Activated CD4-positive, alpha-beta T cell treated with anti-CD3 and anti-CD28 coated beads, Interleukin-2, amount 50 U/mL, for 4 hours (primary cell): ENCODE measurements at regions not wholly inside any gene's neighbourhood (a gene's known extent, or its start where the extent isn't known, plus 50 kb on each side); places are given as distances from the start of the nearest gene placed in this dataset.
"Not testable (repeated sequence)": the region's sequence is repeated elsewhere in the genome, so short reads cannot be mapped to it uniquely, and the experiment has no call there.

ENCODE experiments used
- DNase-seq, 2 experiments: peaks; one replicate each; pipeline ENCODE4 v3.0.0-alpha.2; 2020

DNA sequence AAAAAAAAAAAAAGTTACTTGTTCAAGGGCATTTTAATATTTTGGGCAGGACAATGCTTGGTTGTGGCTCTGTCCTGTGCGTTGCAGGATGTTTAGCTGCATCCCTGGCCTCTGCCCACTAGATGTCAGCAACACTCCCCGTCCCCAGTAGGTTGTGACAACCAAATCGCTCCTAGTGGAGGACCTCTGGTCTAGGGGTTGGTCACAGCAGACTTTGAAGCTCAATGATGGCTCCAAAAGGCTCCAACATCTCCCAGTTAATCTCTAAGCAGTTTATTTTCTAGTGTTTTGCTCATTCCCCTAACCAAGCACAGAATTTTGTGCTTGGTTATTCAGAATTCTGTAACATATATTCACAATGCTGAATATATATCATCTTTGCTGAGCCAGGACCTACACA lies 67.0 kb downstream of the CHRNA1 start:
- peak; percentile 46 to 51 for DNase-seq

GRCh38 chr2:174694920-174695319 lies 69.4 kb downstream of the CHRNA1 start:
- DNase-seq: no peak

DNA sequence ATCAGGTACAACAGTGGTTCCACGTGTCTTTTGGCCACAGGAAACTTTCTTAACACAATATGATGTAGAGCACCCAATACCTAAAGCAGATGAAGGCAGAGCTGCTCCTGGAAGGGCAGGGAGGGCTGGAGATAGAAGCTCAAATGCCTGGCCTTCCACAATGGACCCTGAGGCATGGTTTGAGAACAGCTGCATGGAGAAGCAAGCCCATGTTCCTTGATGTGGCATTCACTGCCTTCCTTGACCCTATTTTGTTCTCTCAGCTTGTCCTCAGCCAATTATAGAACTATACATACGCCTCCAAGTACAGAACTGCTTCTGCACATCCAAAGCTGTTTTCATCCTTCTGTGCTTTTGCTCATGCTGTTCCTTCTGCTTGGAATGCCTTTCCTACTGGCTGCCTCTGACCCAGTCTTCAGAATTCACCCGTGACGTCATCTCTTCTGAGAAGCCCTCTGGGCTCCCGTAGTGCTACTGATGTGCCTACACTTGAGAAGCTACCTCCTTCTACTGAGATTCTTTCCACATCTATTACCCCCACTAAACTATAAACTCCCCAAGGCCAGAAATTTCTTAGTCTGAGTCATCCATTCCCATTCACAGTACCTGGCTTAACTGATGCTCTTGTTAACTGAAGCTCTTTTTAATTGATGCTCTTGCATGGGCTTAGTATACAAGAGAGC lies 69.9 kb downstream of the CHRNA1 start:
- no peak for DNase-seq

DNA sequence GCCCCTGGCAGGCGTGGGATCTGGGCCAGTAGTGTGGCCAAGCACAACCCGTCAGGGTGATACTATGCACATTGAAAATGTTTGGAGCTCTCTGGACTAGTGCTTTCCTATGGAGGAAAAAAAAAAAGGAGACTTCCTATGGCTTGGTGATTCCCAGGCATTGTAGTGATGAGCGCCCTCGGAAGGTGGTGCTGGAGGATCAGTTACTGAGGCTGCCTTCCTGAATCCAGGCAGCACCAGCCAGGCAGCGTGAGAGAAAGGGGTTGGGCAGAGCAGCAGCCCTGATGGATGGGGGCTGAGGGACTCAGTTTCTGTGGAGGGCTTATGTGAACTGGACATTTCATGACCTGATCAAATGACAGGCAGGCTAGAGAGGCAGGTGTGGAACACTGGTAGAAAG lies 70.9 kb downstream of the CHRNA1 start:
- DNase-seq: no peak

DNA sequence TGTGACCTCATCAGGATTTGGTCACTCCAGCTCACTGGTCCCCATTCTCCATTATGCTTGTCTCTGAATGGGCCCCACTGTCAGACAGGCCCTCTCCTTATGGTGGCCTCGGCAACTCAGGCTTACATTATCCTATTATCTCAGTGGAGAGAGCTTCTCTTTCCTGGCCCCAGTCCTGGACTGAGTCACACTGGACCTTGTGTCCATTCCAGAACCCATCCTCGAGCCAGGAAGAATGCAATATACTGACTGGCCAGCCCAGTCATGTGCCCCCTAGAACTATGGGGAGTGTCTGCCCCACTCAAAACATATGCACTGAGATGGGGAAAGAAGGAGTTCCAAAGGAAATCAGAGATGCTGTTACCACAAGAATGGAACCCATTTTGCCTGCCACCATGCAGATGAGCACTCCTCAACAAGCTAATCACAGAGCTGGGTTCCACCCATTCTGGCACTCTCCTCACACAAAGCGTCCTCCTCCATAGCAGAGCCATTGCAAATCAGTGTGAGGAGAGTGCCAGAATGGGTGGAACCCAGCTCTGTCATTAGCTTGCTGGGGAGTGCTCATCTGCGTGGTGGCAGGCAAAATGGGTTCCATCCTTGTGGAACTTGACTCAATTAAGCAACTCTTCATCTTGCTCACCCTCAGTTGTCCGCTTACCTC lies 71.9 kb downstream of the CHRNA1 start:
- no peak for DNase-seq

- DNase-seq: no peak
Measured at GRCh38 chr2:174691201-174691779, 73.0 kb downstream of the CHRNA1 start.

GRCh38 chr2:174690026-174690425 lies 74.2 kb downstream of the CHRNA1 start:
- DNase-seq: no peak

- no peak for DNase-seq
Measured at GRCh38 chr2:174688079-174688478, 76.2 kb downstream of the CHRNA1 start.

- no peak for DNase-seq
Measured at GRCh38 chr2:174686430-174686829, 77.8 kb downstream of the CHRNA1 start.

DNA sequence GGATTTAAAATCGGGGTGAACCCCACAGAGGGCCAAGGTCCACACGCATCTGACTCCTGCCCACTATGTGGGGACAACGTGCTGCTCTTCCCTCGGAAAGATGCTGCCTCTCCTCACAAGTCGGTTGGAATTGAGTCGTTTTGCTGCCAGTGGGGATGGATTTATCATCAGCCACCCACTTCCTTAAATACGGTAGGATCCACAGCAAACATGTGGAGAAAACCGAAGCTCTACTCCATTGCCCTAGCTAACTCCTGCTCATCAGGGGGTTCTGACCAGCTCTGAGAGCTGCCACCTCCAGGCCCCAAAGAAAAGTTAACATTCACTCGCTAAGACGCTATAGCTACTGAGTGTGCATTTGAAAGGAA lies 80.9 kb downstream of the CHRNA1 start:
- peak in 1 of 2 experiments; percentile 12 for DNase-seq

DNA sequence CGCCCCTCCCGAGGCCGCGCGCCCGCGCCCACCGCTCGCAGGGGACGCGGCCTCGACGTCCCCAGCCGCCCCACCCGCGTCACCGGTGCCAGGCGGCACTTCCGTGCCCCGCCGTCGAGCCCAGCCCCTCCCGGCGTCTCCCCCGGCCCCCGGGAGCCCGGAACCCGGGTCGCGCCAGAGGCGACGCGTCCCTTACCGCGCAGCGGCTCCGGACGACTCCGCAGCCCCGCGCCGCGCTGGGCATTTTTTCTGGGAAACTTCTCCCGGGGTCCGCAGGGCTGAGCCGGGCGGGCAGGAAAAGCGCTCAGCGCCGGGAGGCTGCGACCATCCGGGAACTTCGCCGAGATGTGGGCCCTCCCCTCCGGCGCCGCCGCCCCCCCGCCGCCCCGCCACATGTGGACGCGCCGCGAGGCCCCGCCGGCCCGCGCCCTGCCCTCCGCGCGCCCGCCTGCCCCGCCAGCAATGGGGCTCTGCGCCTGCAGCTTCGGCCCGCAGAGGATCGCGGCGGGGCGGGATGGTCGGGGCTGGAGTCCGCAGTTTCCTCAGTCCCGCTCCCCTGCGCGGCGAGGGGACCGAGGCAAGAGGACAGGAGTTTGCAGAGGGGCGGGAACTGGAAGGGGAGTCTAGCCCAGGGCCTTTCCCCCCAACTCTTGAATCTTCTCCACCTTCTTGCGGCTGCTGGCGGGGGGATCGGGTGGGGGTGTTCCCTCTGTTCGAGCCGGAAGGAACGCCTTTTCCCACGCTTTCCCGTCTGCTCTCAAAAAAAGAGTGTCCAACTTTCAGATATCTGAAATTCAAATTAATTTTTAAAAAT lies 81.5 kb downstream of the CHRNA1 start:
- peak; percentile 41 to 46 for DNase-seq

GRCh38 chr2:174682007-174682577 lies 82.2 kb downstream of the CHRNA1 start:
- peak; percentile 7 to 24 for DNase-seq

DNA sequence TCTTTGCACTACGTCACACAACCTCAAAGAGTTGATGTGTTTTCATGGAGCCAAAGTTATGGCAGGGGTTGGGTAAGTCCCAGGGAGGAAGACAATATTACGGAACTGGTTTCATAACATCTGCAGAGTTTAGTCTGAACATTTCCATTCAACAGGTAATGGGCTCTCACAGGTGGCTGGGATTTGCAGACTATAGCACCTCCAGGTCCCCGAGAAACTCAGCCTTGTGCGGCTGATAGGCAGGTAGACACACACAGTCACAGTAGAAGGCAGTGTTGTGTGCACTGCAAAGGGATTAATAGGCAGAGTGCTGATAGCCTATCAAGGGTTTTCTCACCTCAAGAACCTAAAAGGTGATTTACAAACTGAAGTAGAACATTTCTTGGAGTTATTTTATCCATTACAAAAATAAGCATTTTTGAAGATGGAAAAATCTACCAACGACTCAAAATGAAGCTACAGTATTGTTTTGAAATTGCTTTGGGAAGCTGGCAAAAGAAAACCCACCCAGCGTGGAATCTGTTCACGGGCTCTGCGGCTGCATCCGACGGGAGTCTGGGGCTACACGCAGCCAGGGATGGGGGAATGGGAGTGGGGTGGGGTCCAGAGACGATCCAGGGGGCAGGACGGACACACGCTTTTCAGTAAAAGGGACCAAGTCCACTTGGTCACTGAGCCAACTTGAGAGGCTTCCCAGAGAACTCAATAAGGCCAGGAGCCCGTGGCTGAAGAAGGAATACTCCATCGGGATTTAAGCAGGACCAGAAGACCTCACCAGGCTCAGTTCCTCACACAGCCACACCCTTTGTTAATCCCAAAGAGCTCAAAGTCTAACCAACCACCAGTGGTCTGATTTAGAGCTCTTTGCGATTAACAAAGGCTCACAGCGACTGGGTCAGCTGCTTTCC lies 82.9 kb downstream of the CHRNA1 start:
- DNase-seq: no peak

- DNase-seq: no peak
Measured at GRCh38 chr2:174680221-174680620, 82.6 kb upstream of the WIPF1 start.

GRCh38 chr2:174678395-174678794 lies 80.8 kb upstream of the WIPF1 start:
- DNase-seq: no peak

DNA sequence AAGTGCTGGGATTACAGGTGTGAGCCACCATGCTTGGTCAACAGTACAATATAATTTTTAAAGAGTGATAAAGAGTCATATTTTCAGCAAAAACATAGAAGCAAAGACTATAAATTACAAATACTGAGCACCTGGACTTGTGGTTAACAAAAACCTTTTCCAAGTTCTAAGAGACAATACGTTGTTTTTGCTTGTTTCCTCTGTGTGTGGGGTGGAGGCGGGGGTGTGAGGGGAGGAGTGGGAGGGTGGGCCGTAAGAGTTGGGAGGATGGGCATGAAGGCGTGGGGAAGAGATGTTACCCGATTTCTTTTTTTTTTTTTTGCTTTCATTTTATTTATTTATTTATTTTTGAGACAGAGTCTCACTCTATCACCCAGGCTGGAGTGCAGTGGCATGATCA lies 78.0 kb upstream of the WIPF1 start:
- DNase-seq: peak; percentile 13 to 15

DNA sequence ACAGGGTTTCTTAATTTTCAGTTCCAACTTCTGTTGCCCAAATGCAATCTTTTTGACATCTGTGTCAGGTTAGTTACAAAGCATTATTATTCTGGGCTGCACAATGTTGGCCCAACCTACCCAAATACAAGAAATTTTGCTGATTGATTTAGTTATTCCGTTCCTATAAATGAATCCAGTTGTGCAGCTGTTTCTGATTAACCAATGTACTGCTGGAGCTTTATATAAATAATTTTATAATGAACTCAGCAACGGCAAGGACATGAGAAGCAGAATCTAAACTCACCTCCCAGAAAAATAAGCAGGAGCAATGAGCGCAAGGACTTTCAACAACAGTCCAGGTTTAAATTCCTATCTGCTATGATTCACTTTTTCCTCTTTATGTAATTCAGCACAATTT lies 76.3 kb upstream of the WIPF1 start:
- no peak for DNase-seq

- no peak for DNase-seq
Measured at GRCh38 chr2:174673440-174673839, 75.8 kb upstream of the WIPF1 start.

DNA sequence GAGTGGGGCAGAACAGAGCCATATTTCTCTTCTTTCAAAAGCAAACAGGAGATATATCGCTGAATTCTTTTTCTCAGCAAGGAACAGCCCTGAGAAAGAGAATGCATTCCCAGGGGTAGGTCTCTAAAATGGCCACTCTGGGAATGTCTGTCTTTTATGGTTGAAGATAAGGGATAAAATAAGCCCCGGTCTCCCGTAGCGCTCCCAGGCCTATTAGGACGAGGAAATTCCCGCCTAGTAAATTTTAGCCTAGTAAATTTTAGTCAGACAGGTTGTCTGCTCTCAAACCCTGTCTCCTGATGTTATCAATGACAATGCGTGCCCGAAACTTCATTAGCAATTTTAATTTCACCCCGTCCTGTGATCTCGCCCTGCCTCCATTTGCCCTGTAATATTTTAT lies 73.9 kb upstream of the WIPF1 start:
- DNase-seq: not testable (repeated sequence)

DNA sequence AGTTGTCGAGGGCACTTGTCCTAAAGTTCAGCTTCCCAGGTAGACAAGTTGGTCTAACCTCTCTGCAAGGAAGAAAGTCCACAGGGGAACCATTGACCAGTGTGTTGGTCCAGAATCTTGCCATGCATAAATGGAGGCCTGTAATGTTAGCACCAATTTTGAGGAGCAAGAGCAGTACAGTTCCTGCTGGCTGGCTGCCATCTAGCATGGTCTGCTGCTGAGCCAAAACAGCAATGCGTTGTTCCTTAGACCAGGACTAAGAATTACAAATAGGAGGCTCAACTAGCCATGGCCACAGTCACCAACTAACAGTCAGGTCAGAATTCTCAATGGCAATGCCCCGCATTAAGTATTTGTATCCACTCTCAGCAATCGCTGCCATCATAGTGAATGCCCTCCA lies 72.8 kb upstream of the WIPF1 start:
- no peak for DNase-seq

DNA sequence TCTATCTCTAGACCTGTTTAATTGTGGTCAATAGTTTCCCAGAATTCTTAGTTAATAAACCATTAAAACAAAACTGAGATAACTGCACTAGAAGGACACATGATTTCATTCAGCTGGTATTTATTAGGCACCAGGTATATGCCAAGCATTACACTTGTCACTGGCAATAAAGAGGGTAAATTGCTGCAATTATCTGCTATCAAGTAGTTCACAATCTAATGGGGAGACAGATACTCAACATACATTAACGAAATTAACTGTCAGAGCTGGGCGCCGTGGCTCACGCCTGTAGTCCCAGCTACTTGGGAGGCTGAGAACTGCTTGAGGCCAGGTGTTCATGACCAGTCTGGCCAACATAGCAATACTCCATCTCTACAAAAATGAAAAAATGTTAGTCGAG lies 71.7 kb upstream of the WIPF1 start:
- no peak for DNase-seq

DNA sequence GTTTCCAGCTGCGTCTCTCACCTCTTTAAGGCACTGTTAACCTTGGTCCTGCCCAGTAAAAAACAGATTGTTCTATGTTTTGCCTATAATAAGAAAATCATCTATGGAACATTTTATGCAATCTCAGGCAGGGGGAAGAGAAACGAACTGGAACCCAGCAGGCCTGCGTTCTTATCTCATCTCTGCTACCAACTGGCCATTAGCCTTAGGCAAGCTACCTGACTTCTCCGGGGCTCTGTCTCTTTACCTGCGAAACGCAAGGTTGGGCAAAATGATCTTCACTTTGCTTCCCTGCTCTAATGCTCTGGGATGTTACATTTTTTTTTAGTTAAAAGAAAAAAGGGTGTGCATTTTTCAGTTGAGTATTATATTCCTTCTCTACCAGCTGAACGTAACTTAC lies 70.5 kb upstream of the WIPF1 start:
- DNase-seq: no peak
